HL-60 (cell line): ENCODE measurements at regions not wholly inside any gene's neighbourhood (a gene's known extent, or its start where the extent isn't known, plus 50 kb on each side); places are given as distances from the start of the nearest gene placed in this dataset.

Experiments used
- DNase-seq, 2 experiments: peaks; one replicate each; pipeline ENCODE4 v3.0.0-alpha.2; 2010 to 2020; ENCODE audit warnings: low read depth in 1 of 2, low spot score in 1 of 2
- H3K27ac ChIP-seq: fragments of 250-450 bp; sonication (Bioruptor Pico); replicated peaks from 2 replicates; pipeline ENCODE4 v1.5.1; 2020; ENCODE audit warnings: mild to moderate bottlenecking, moderate library complexity
- H3K27me3 ChIP-seq: fragments of 250-450 bp; sonication (Bioruptor Pico); 2 replicates; pipeline ENCODE4 v1.5.1; 2021; ENCODE audit warnings: mild to moderate bottlenecking, moderate library complexity; ENCODE audit not compliant: insufficient read depth, poor library complexity, severe bottlenecking
- H3K4me3 ChIP-seq: replicated peaks from 2 replicates; pipeline ENCODE4 v1.5.1; 2011; ENCODE audit warnings: mild to moderate bottlenecking, control low read depth, low read length; ENCODE audit not compliant: insufficient read depth
- GABPA ChIP-seq: IDR thresholded peaks from 2 replicates; pipeline ENCODE4 v1.6.1; 2012; ENCODE audit warnings: low read depth
- POLR2AphosphoS5 ChIP-seq: IDR thresholded peaks from 2 replicates; pipeline ENCODE4 v1.6.1; 2012; ENCODE audit warnings: low read depth
- SPI1 ChIP-seq: IDR thresholded peaks from 2 replicates; pipeline ENCODE4 v1.6.1; 2012; ENCODE audit warnings: low read depth, mild to moderate bottlenecking, borderline replicate concordance
- TF ChIP-seq, protein P1 (sequence below): IDR thresholded peaks from one replicate; pipeline ENCODE4 v1.5.1; 2011; ENCODE audit warnings: low read length, control low read depth, inconsistent platforms; ENCODE audit not compliant: insufficient read depth
- TF ChIP-seq, protein P2 (sequence below): IDR thresholded peaks from 2 replicates; pipeline ENCODE4 v1.6.1; 2012; ENCODE audit warnings: low read depth; ENCODE audit not compliant: insufficient replicate concordance

DNA sequence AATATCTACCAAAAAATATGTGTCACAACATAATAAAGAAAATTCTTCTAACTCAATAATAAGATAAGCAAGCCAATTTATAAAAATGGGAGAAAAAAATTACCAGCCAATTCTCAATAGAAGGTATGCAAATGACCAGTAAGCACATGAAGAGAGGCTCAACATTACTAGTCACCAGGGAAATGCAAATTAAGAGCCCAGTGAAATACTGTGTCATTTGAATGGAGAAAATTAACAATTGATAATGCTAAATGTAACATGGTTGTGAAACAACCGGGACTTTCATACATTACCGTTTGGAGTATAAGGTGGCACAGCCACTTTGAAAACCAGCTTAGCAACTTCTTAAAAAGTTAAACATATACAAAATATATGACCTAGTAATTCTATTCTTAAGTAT, 460.7 kb downstream of the IGSF11 start:
- H3K4me3 ChIP-seq = no peak overlapping the region
- H3K27me3 ChIP-seq = peaks cover 3% of the 10 kb centered on the region
- TF ChIP-seq POLR2AphosphoS5 (no peak), GABPA (no peak)
- TF ChIP-seq, protein P1, sequence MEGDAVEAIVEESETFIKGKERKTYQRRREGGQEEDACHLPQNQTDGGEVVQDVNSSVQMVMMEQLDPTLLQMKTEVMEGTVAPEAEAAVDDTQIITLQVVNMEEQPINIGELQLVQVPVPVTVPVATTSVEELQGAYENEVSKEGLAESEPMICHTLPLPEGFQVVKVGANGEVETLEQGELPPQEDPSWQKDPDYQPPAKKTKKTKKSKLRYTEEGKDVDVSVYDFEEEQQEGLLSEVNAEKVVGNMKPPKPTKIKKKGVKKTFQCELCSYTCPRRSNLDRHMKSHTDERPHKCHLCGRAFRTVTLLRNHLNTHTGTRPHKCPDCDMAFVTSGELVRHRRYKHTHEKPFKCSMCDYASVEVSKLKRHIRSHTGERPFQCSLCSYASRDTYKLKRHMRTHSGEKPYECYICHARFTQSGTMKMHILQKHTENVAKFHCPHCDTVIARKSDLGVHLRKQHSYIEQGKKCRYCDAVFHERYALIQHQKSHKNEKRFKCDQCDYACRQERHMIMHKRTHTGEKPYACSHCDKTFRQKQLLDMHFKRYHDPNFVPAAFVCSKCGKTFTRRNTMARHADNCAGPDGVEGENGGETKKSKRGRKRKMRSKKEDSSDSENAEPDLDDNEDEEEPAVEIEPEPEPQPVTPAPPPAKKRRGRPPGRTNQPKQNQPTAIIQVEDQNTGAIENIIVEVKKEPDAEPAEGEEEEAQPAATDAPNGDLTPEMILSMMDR = no peak
- DNase-seq = no peak
- H3K27ac ChIP-seq = no peak overlapping the region

DNA sequence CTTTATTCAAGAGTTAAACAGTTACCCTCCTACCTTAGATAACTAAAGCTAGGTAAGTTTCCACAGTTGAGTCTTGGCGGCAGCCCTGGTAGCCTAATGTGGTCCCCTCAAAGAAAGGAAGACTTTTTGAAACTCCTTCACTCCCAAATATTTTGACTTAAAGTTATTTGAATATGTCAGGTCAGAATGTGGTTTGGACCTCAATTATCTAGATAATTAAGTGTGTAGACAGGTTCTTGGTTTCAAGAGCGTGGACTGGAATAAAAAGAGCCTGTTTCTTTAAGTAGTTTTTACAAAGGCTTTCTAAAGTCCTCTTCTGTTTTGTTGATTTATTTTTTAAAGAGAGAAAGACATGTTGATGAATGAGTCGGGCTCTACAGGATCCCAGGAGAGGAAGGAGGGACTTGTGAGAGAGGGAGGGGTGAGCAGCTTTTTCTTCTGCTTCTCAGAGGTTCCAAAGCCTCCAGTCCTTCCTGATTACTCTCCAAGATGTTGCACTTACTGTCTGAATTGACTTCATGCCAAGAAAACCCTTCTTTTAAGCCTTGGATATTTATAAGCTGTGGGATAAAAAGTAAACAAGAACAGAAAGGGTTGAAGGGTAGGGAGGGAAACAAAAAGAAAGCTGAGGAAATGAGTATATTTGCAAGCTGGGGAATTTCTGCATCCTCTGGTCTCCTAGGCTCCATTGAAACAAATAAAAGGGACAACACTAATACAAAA, 457.4 kb downstream of the IGSF11 start:
- Histone ChIP-seq H3K27ac (no peak overlapping the region), H3K4me3 (no peak overlapping the region), H3K27me3 (peaks cover 7% of the 10 kb centered on the region)
- TF ChIP-seq GABPA = no peak
- no peak for TF ChIP-seq POLR2AphosphoS5
- TF ChIP-seq, protein P2, sequence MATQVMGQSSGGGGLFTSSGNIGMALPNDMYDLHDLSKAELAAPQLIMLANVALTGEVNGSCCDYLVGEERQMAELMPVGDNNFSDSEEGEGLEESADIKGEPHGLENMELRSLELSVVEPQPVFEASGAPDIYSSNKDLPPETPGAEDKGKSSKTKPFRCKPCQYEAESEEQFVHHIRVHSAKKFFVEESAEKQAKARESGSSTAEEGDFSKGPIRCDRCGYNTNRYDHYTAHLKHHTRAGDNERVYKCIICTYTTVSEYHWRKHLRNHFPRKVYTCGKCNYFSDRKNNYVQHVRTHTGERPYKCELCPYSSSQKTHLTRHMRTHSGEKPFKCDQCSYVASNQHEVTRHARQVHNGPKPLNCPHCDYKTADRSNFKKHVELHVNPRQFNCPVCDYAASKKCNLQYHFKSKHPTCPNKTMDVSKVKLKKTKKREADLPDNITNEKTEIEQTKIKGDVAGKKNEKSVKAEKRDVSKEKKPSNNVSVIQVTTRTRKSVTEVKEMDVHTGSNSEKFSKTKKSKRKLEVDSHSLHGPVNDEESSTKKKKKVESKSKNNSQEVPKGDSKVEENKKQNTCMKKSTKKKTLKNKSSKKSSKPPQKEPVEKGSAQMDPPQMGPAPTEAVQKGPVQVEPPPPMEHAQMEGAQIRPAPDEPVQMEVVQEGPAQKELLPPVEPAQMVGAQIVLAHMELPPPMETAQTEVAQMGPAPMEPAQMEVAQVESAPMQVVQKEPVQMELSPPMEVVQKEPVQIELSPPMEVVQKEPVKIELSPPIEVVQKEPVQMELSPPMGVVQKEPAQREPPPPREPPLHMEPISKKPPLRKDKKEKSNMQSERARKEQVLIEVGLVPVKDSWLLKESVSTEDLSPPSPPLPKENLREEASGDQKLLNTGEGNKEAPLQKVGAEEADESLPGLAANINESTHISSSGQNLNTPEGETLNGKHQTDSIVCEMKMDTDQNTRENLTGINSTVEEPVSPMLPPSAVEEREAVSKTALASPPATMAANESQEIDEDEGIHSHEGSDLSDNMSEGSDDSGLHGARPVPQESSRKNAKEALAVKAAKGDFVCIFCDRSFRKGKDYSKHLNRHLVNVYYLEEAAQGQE = no peak
- no peak for TF ChIP-seq SPI1
- TF ChIP-seq, protein P1 = no peak
- no peak for DNase-seq

DNA sequence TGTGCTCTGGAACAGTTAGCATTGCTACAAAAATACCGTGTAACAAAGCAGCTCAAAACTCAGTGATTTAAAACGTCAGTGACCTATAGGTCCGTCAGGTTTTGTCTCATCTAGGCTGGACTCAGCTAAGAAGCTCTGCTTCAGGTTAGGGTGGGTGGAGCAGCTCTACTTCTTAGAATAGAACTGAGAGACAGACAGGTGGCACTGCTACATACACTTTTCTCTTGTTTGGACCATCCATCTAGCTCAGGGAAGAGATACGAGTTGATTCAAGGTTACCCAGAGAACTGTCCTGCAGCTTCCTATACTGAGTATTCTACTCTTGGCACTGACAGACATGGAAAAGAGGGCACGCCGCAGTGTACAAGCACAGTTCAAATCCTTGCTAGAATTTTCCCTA, 456.1 kb downstream of the IGSF11 start:
- no peak overlapping the region for H3K27ac ChIP-seq
- TF ChIP-seq, protein P2 = no peak
- TF ChIP-seq GABPA (no peak), SPI1 (no peak), POLR2AphosphoS5 (no peak)
- TF ChIP-seq, protein P1 = no peak
- peaks cover 7% of the 10 kb centered on the region for H3K27me3 ChIP-seq
- H3K4me3 ChIP-seq = no peak overlapping the region
- DNase-seq = no peak
